SK-N-MC (cell line): ENCODE measurements at regions not wholly inside any gene's neighbourhood (a gene's known extent, or its start where the extent isn't known, plus 50 kb on each side); places are given as distances from the start of the nearest gene placed in this dataset.
"Not testable (repeated sequence)": the region's sequence is repeated elsewhere in the genome, so short reads cannot be mapped to it uniquely, and the experiment has no call there.

ENCODE experiments used
- DNase-seq: peaks from one replicate; pipeline ENCODE4 v3.0.0-alpha.2; 2011; ENCODE audit warnings: low read depth, low spot score
- H3K27ac ChIP-seq: fragments of 200-600 bp; sonication (generic); 2 replicates; pipeline ENCODE4 v1.5.1; 2016; ENCODE audit warnings: mixed run types
- H3K36me3 ChIP-seq: fragments of 200-600 bp; sonication (generic); 2 replicates; pipeline ENCODE4 v1.6.1; 2017; ENCODE audit warnings: antibody characterized with exemption, low read length, mixed read lengths; ENCODE audit not compliant: insufficient read depth
- H3K4me3 ChIP-seq: fragments of 200-600 bp; sonication (generic); 2 replicates; pipeline ENCODE4 v1.5.1; 2016
- H3K9ac ChIP-seq: fragments of 200-600 bp; sonication (generic); 2 replicates; pipeline ENCODE4 v1.8.0; 2017; ENCODE audit warnings: mixed run types, mixed read lengths; ENCODE audit not compliant: insufficient read length
- H3K9me3 ChIP-seq: fragments of 200-600 bp; sonication (generic); 2 replicates; pipeline ENCODE4 v1.6.1; 2017; ENCODE audit warnings: low read depth, mild to moderate bottlenecking, antibody characterized with exemption, low read length, moderate library complexity, mixed read lengths
- EZH2 ChIP-seq: fragments of 200-600 bp; sonication (generic); IDR thresholded peaks from one replicate; pipeline ENCODE4 v1.6.1; 2017; ENCODE audit warnings: antibody characterized with exemption
- FOXP2 ChIP-seq: optimal IDR thresholded peaks from 2 replicates; pipeline ENCODE3; 2011; ENCODE audit warnings: mild to moderate bottlenecking, moderate library complexity; ENCODE audit not compliant: insufficient read depth; ENCODE audit errors: extremely low read length, control extremely low read depth
- POLR2AphosphoS5 ChIP-seq: IDR thresholded peaks from 2 replicates; pipeline ENCODE4 v1.6.1; 2012; ENCODE audit warnings: mild to moderate bottlenecking, low read depth, low read length, borderline replicate concordance

DNA sequence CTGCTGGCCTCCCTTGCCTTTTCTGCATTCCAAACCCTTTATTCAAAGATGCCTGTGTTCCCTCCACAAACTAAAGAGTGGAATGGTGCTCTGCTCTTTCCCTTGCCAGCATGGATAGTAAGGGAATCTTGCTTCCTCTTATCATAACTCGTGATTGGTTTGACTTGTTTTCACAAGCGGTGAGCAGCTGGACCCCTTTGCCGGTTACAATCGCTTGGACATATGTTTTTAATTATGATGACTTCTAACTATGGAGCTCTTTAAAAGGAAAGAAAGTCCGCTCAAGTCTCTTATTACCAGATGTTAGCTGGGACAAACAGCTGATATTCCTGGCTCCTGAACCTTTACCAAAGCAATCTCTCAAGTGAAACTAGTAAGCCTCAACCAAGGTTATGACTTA is 1094.7 kb downstream of the UQCRFS1 start:
- Histone ChIP-seq H3K9me3 (no peaks in the 10 kb centered on the region), H3K4me3 (no peak overlapping the region), H3K9ac (no peak overlapping the region), H3K27ac (no peak overlapping the region), H3K36me3 (no peaks in the 10 kb centered on the region)
- TF ChIP-seq FOXP2 (no peak), EZH2 (no peak), POLR2AphosphoS5 (no peak)
- no peak for DNase-seq

- DNase-seq: no peak
- no peaks in the 10 kb centered on the region for H3K36me3 ChIP-seq
- no peak overlapping the region for H3K27ac ChIP-seq
- no peak for TF ChIP-seq FOXP2
- no peak for TF ChIP-seq EZH2
- TF ChIP-seq POLR2AphosphoS5: no peak
- no peaks in the 10 kb centered on the region for H3K9me3 ChIP-seq
- H3K4me3 ChIP-seq: no peak overlapping the region
- no peak overlapping the region for H3K9ac ChIP-seq
These were observed 1095.8 kb downstream of the UQCRFS1 start for GRCh38 chr19:28117143-28117542.

DNA sequence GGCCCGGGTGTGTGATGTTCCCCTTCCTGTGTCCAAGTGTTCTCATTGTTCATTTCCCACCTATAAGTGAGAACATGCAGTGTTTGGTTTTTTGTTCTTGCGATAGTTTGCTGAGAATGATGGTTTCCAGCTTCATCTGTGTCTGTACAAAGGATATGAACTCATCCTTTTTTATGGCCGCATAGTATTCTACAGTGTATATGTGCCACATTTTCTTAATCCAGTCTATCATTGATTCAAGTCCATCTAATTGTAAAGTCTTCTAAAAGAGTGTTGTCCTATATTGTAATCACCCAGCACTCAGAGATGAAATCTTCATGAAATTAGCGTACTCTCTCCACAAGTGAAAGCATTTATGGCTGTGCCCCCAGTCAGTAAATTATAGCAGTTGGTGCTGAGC is 1096.6 kb downstream of the UQCRFS1 start:
- H3K36me3 ChIP-seq, H3K9ac ChIP-seq, H3K4me3 ChIP-seq, H3K27ac ChIP-seq, H3K9me3 ChIP-seq, DNase-seq: not testable (repeated sequence)

DNA sequence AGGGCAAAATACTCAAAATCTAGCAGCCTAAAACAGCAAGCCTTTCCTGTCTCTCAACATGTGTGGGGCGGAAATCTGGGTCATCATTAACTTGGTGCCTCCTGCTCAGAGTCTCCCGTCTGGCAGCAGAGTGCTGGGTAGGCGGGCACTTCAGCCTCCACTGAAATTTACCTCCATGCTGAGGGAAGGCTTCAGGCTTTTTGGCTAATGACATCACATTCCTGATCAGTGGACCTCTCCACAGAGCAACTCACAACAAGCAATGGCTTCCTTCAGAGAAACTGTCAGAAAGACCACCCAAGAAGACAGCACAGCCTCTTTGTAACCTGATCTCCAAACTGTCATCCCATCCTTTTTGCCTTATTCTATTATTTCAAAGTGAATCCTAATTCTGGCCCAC is 1109.0 kb downstream of the UQCRFS1 start:
- H3K27ac ChIP-seq: no peak overlapping the region
- no peaks in the 10 kb centered on the region for H3K9me3 ChIP-seq
- no peak for DNase-seq
- no peak overlapping the region for H3K9ac ChIP-seq
- H3K36me3 ChIP-seq: no peaks in the 10 kb centered on the region
- H3K4me3 ChIP-seq: no peak overlapping the region
- TF ChIP-seq FOXP2 (no peak), POLR2AphosphoS5 (no peak), EZH2 (no peak)

DNA sequence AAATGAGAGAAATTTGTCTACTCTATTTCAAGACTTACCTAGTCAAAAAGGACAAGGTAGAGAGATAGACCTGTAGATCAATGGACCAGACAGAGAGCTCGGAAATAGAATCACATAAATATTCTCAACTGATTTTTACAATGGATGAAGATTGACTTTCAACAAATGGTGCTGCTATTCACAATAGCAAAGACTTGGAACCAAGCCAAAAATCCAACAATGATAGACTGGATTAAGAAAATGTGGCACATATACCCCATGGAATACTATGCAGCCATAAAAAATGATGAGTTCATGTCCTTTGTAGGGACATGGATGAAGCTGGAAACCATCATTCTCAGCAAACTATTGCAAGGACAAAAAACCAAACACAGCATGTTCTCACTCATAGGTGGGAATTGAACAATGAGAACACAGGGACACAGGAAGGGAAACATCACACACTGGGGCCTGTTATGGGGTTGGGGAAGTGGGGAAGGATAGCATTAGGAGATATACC is 1128.2 kb downstream of the UQCRFS1 start:
- not testable (repeated sequence) for H3K4me3 ChIP-seq, H3K9ac ChIP-seq, H3K27ac ChIP-seq, H3K36me3 ChIP-seq, DNase-seq, H3K9me3 ChIP-seq

- no peak overlapping the region for H3K9ac ChIP-seq
- no peaks in the 10 kb centered on the region for H3K9me3 ChIP-seq
- no peak overlapping the region for H3K27ac ChIP-seq
- no peak overlapping the region for H3K4me3 ChIP-seq
- no peaks in the 10 kb centered on the region for H3K36me3 ChIP-seq
- no peak for TF ChIP-seq FOXP2
- TF ChIP-seq EZH2: no peak
- no peak for TF ChIP-seq POLR2AphosphoS5
- DNase-seq: no peak
These were observed 1136.3 kb downstream of the UQCRFS1 start for GRCh38 chr19:28076628-28077027.

- Histone ChIP-seq H3K9me3 (no peaks in the 10 kb centered on the region), H3K36me3 (no peaks in the 10 kb centered on the region), H3K27ac (no peak overlapping the region), H3K9ac (no peak overlapping the region), H3K4me3 (no peak overlapping the region)
- no peak for TF ChIP-seq POLR2AphosphoS5
- no peak for TF ChIP-seq FOXP2
- no peak for TF ChIP-seq EZH2
- no peak for DNase-seq
These were observed 1137.7 kb downstream of the UQCRFS1 start for GRCh38 chr19:28075229-28075628.

- Histone ChIP-seq H3K9me3 (no peaks in the 10 kb centered on the region), H3K9ac (no peak overlapping the region), H3K27ac (no peak overlapping the region), H3K4me3 (no peak overlapping the region), H3K36me3 (no peaks in the 10 kb centered on the region)
- TF ChIP-seq FOXP2: no peak
- TF ChIP-seq POLR2AphosphoS5: no peak
- TF ChIP-seq EZH2: no peak
- DNase-seq: no peak
These were observed 1138.2 kb downstream of the UQCRFS1 start for GRCh38 chr19:28074773-28075172.

GRCh38 chr19:28067882-28068281 is 1145.1 kb downstream of the UQCRFS1 start:
- no peak for DNase-seq
- TF ChIP-seq POLR2AphosphoS5: no peak
- no peak for TF ChIP-seq EZH2
- no peak for TF ChIP-seq FOXP2

More at GRCh38 chr19:28067882-28068281, 1145.1 kb downstream of the UQCRFS1 start:
- H3K27ac ChIP-seq: no peak overlapping the region
- no peak overlapping the region for H3K9ac ChIP-seq
- no peak overlapping the region for H3K4me3 ChIP-seq
- H3K9me3 ChIP-seq: no peaks in the 10 kb centered on the region
- no peaks in the 10 kb centered on the region for H3K36me3 ChIP-seq
